ENCODE measurements at regions not wholly inside any gene's neighbourhood (a gene's known extent, or its start where the extent isn't known, plus 50 kb on each side); places are given as distances from the start of the nearest gene placed in this dataset.

GRCh38 chr10:93173967-93174845 is 100.5 kb downstream of the CYP26A1 start:
- TF ChIP-seq EZH2 (IDR thresholded peaks at IDR 0.05; ENCODE audit: insufficient read depth, poor library complexity, severe bottlenecking): no peak
- TF ChIP-seq EZH2phosphoT487 (IDR thresholded peaks at IDR 0.05; ENCODE audit: insufficient read depth, low read depth): no peak
